ENCODE measurements at regions not wholly inside any gene's neighbourhood (a gene's known extent, or its start where the extent isn't known, plus 50 kb on each side); places are given as distances from the start of the nearest gene placed in this dataset.

DNA sequence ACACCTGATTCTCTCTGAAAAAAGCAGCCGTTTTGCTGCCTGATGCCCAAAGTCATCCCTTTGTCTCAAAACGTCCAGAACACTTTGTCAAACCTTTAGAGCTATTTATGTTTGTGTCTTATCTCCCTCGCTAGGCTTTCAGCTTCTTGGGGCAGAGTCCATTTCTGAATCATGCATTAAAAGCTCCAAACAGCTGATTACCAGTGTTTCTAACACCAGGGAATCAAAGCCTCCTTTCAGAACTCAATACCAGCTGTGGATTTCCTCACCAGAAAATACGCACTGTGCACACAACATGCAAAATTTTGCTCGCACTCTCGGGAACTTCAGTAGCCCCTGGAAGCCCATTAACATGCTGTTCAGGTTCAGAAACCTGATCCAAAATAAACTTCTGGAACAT, 333.3 kb downstream of the HACE1 start:
- DNase-seq = no peak
- Mint-ChIP-seq H3K4me3 (no peak overlapping the region), H3K4me1 (peaks cover 10% of the 10 kb centered on the region), H3K27me3 (ENCODE audit: insufficient read depth) (no peaks in the 10 kb centered on the region), H3K36me3 (ENCODE audit: low read depth) (no peaks in the 10 kb centered on the region), H3K27ac (no peak overlapping the region), H3K9me3 (no peaks in the 10 kb centered on the region)
- H3K27me3 ChIP-seq (ENCODE audit: control insufficient read depth, insufficient read depth, low read length, poor library complexity, severe bottlenecking) = no peaks in the 10 kb centered on the region
- TF ChIP-seq, protein P1, sequence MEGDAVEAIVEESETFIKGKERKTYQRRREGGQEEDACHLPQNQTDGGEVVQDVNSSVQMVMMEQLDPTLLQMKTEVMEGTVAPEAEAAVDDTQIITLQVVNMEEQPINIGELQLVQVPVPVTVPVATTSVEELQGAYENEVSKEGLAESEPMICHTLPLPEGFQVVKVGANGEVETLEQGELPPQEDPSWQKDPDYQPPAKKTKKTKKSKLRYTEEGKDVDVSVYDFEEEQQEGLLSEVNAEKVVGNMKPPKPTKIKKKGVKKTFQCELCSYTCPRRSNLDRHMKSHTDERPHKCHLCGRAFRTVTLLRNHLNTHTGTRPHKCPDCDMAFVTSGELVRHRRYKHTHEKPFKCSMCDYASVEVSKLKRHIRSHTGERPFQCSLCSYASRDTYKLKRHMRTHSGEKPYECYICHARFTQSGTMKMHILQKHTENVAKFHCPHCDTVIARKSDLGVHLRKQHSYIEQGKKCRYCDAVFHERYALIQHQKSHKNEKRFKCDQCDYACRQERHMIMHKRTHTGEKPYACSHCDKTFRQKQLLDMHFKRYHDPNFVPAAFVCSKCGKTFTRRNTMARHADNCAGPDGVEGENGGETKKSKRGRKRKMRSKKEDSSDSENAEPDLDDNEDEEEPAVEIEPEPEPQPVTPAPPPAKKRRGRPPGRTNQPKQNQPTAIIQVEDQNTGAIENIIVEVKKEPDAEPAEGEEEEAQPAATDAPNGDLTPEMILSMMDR (conservative IDR thresholded peaks at IDR 0.05) = no peak
- H3K27ac ChIP-seq (ENCODE audit: low read depth, low read length) = no peak overlapping the region
- H3K9me3 ChIP-seq (ENCODE audit: control insufficient read depth, low read length) = no peaks in the 10 kb centered on the region
- H3K9ac ChIP-seq (ENCODE audit: extremely low read depth, low read length, poor library complexity, severe bottlenecking) = no peak overlapping the region
- no peaks in the 10 kb centered on the region for H3K4me1 ChIP-seq (ENCODE audit: control insufficient read depth, insufficient read depth, low read length)
- 79 to 90% methylated on average over 6 of the region's 6 CpGs for WGBS, 2 experiments (ENCODE audit: insufficient coverage in 1 of 2, insufficient read length in 1 of 2)
- no peak overlapping the region for H3K4me3 ChIP-seq (ENCODE audit: low read length)
- no peaks in the 10 kb centered on the region for H3K36me3 ChIP-seq (ENCODE audit: control insufficient read depth, insufficient read depth, low read length)

DNA sequence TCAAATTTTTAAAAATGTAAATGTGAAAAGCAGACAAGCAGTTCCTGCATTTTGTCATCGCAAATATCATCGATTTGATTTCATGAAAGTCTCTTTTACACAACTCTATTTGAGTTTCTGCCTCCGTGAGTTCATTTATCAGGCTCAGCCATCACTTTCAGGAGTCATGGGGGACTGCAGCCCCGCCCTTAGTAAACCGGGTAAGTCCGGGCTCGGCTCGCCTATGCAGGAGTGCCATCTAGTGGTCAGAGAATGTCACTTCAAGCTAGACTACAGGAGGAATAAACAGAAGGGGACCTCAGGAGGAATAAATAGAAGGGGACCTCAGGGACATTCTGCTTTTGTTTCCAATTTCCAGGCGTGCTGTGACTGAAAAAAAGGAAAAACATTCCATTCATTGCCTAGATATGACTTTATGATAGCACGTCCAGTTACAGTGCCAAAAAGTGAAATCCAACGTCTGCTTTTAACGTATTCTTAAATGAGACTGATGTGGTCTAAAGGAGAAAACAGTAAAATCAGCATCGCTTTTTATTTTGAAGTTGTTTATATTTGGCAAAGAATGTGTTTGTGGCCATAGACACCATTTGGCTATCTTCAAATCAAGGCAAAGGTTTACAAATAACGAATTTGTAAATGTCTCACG, 333.9 kb downstream of the HACE1 start:
- Histone ChIP-seq H3K9me3 (ENCODE audit: control insufficient read depth, low read length) (no peaks in the 10 kb centered on the region), H3K27ac (ENCODE audit: low read depth, low read length) (no peak overlapping the region), H3K4me1 (ENCODE audit: control insufficient read depth, insufficient read depth, low read length) (no peaks in the 10 kb centered on the region), H3K4me3 (ENCODE audit: low read length) (no peak overlapping the region), H3K9ac (ENCODE audit: extremely low read depth, low read length, poor library complexity, severe bottlenecking) (no peak overlapping the region), H3K27me3 (ENCODE audit: control insufficient read depth, insufficient read depth, low read length, poor library complexity, severe bottlenecking) (no peaks in the 10 kb centered on the region), H3K36me3 (ENCODE audit: control insufficient read depth, insufficient read depth, low read length) (no peaks in the 10 kb centered on the region)
- no peak overlapping the region for H3K27ac Mint-ChIP-seq
- H3K4me3 Mint-ChIP-seq = no peak overlapping the region
- WGBS, 2 experiments (ENCODE audit: insufficient coverage in 1 of 2, insufficient read length in 1 of 2) = 32 to 39% methylated on average over 12 to 15 of the region's 15 CpGs
- TF ChIP-seq, protein P1 (conservative IDR thresholded peaks at IDR 0.05) = peak; percentile 96
- H3K36me3 Mint-ChIP-seq (ENCODE audit: low read depth) = no peaks in the 10 kb centered on the region
- DNase-seq = peak; percentile 88
- H3K4me1 Mint-ChIP-seq = peaks cover 10% of the 10 kb centered on the region
- no peaks in the 10 kb centered on the region for H3K9me3 Mint-ChIP-seq
- no peaks in the 10 kb centered on the region for H3K27me3 Mint-ChIP-seq (ENCODE audit: insufficient read depth)

- 96 to 100% methylated on average over 3 to 6 of the region's 6 CpGs for WGBS, 2 experiments (ENCODE audit: insufficient coverage in 1 of 2, insufficient read length in 1 of 2)
- no peaks in the 10 kb centered on the region for H3K4me1 ChIP-seq (ENCODE audit: control insufficient read depth, insufficient read depth, low read length)
Measured at GRCh38 chr6:104522533-104522932, 337.2 kb downstream of the HACE1 start.

More at GRCh38 chr6:104522533-104522932, 337.2 kb downstream of the HACE1 start:
- H3K4me3 ChIP-seq (ENCODE audit: low read length) = no peak overlapping the region
- H3K36me3 ChIP-seq (ENCODE audit: control insufficient read depth, insufficient read depth, low read length) = no peaks in the 10 kb centered on the region
- no peaks in the 10 kb centered on the region for H3K27me3 ChIP-seq (ENCODE audit: control insufficient read depth, insufficient read depth, low read length, poor library complexity, severe bottlenecking)
- no peaks in the 10 kb centered on the region for H3K27me3 Mint-ChIP-seq (ENCODE audit: insufficient read depth)
- H3K4me1 Mint-ChIP-seq = peaks cover 7% of the 10 kb centered on the region
- no peaks in the 10 kb centered on the region for H3K36me3 Mint-ChIP-seq (ENCODE audit: low read depth)
- H3K9ac ChIP-seq (ENCODE audit: extremely low read depth, low read length, poor library complexity, severe bottlenecking) = no peak overlapping the region
- H3K4me3 Mint-ChIP-seq = no peak overlapping the region
- H3K27ac Mint-ChIP-seq = no peak overlapping the region
- TF ChIP-seq, protein P1 (conservative IDR thresholded peaks at IDR 0.05) = no peak
- no peak for DNase-seq
- H3K9me3 Mint-ChIP-seq = no peaks in the 10 kb centered on the region
- no peak overlapping the region for H3K27ac ChIP-seq (ENCODE audit: low read depth, low read length)
- H3K9me3 ChIP-seq (ENCODE audit: control insufficient read depth, low read length) = no peaks in the 10 kb centered on the region
